Lower leg skin (tissue), 3 donors: ENCODE measurements at regions not wholly inside any gene's neighbourhood (a gene's known extent, or its start where the extent isn't known, plus 50 kb on each side); places are given as distances from the start of the nearest gene placed in this dataset.
"Not testable (repeated sequence)": the region's sequence is repeated elsewhere in the genome, so short reads cannot be mapped to it uniquely, and the experiment has no call there.

Experiments used
- POLR2A ChIP-seq, 2 donors: fragments of 450-650 bp; IDR thresholded peaks; one replicate each; pipeline ENCODE4 v1.6.1; 2016 to 2017; ENCODE audit warnings: antibody characterized with exemption in 2 of 2, mild to moderate bottlenecking in 1 of 2, moderate library complexity in 1 of 2
- TF ChIP-seq, protein P1 (sequence below), 3 donors: fragments of 450-650 bp; IDR thresholded peaks; one replicate each; pipeline ENCODE4 v1.5.1; 2016; ENCODE audit warnings: antibody characterized with exemption in 3 of 3, mild to moderate bottlenecking in 3 of 3, moderate library complexity in 2 of 3

DNA sequence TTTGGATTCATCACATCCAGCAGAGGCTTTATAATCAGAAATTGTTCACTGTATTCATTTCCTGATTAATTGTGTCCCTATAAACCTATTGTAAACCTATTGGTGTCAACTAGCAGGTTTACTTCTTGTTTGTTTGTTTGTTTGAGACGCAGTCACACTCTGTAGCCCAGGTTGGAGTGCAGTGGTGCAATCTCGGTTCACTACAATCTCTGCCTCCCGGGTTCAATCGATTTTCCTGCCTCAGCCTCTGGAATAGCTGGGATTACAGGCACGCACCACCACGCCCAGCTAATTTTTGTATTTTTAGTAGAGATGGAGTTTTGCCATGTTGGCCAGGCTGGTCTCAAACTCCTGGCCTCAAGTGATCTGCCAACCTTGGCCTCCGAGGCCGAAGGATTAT is 215.4 kb upstream of the ZNF385D start:
- TF ChIP-seq POLR2A (IDR thresholded peaks at IDR 0.05), result not testable (repeated sequence)
- TF ChIP-seq, protein P1, sequence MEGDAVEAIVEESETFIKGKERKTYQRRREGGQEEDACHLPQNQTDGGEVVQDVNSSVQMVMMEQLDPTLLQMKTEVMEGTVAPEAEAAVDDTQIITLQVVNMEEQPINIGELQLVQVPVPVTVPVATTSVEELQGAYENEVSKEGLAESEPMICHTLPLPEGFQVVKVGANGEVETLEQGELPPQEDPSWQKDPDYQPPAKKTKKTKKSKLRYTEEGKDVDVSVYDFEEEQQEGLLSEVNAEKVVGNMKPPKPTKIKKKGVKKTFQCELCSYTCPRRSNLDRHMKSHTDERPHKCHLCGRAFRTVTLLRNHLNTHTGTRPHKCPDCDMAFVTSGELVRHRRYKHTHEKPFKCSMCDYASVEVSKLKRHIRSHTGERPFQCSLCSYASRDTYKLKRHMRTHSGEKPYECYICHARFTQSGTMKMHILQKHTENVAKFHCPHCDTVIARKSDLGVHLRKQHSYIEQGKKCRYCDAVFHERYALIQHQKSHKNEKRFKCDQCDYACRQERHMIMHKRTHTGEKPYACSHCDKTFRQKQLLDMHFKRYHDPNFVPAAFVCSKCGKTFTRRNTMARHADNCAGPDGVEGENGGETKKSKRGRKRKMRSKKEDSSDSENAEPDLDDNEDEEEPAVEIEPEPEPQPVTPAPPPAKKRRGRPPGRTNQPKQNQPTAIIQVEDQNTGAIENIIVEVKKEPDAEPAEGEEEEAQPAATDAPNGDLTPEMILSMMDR (IDR thresholded peaks at IDR 0.05), result not testable (repeated sequence)
